ENCODE measurements at regions not wholly inside any gene's neighbourhood (a gene's known extent, or its start where the extent isn't known, plus 50 kb on each side); places are given as distances from the start of the nearest gene placed in this dataset.

GRCh38 chr12:41835556-41835955 lies 309.1 kb downstream of the GXYLT1 start:
- TF ChIP-seq POLR2A (IDR thresholded peaks at IDR 0.05) (no peak), POLR2AphosphoS5 (IDR thresholded peaks at IDR 0.05) (no peak)
